ENCODE measurements at regions not wholly inside any gene's neighbourhood (a gene's known extent, or its start where the extent isn't known, plus 50 kb on each side); places are given as distances from the start of the nearest gene placed in this dataset.

GRCh38 chr6:168721571-168721970 lies 280.6 kb downstream of the SMOC2 start:
- no peak overlapping the region for H3K27ac Mint-ChIP-seq
- H3K27me3 Mint-ChIP-seq (ENCODE audit: low read depth), result no peaks in the 10 kb centered on the region
- H3K4me3 Mint-ChIP-seq (ENCODE audit: low read depth), result no peak overlapping the region
- DNase-seq (ENCODE audit: low spot score), result no peak
- intact Hi-C loops (cut with micrococcal nuclease), result no loop called here
- H3K4me1 Mint-ChIP-seq (ENCODE audit: low read depth), result no peaks in the 10 kb centered on the region
- H3K36me3 Mint-ChIP-seq (ENCODE audit: low read depth), result no peaks in the 10 kb centered on the region
- H3K9me3 Mint-ChIP-seq, result peaks cover 3% of the 10 kb centered on the region

GRCh38 chr6:168719901-168720300 lies 278.9 kb downstream of the SMOC2 start:
- no peak overlapping the region for H3K27ac Mint-ChIP-seq
- no peak for DNase-seq (ENCODE audit: low spot score)
- no peak overlapping the region for H3K4me3 Mint-ChIP-seq (ENCODE audit: low read depth)
- H3K4me1 Mint-ChIP-seq (ENCODE audit: low read depth), result no peaks in the 10 kb centered on the region
- H3K9me3 Mint-ChIP-seq, result peaks cover 3% of the 10 kb centered on the region
- H3K27me3 Mint-ChIP-seq (ENCODE audit: low read depth), result no peaks in the 10 kb centered on the region
- no peaks in the 10 kb centered on the region for H3K36me3 Mint-ChIP-seq (ENCODE audit: low read depth)
- intact Hi-C loops (cut with micrococcal nuclease), result no loop called here

GRCh38 chr6:168718821-168719475 lies 278.0 kb downstream of the SMOC2 start:
- Mint-ChIP-seq H3K9me3 (peaks cover 3% of the 10 kb centered on the region), H3K27ac (no peak overlapping the region), H3K4me3 (ENCODE audit: low read depth) (no peak overlapping the region), H3K4me1 (ENCODE audit: low read depth) (no peaks in the 10 kb centered on the region), H3K36me3 (ENCODE audit: low read depth) (no peaks in the 10 kb centered on the region), H3K27me3 (ENCODE audit: low read depth) (no peaks in the 10 kb centered on the region)
- no peak for DNase-seq (ENCODE audit: low spot score)
- intact Hi-C loops (cut with micrococcal nuclease), result no loop called here

Data from activated T-helper 2 cell treated with anti-CD3 and anti-CD28 coated beads, Interferon-gamma antibody, Interleukin-2, Interleukin-4, amounts not matched to agents 10 μg/mL and 5 μg/mL and 100 μg/mL, durations not matched to agents 14 hours and 24 hours and 36 hours (primary cell).